ENCODE measurements at regions not wholly inside any gene's neighbourhood (a gene's known extent, or its start where the extent isn't known, plus 50 kb on each side); places are given as distances from the start of the nearest gene placed in this dataset.

DNA sequence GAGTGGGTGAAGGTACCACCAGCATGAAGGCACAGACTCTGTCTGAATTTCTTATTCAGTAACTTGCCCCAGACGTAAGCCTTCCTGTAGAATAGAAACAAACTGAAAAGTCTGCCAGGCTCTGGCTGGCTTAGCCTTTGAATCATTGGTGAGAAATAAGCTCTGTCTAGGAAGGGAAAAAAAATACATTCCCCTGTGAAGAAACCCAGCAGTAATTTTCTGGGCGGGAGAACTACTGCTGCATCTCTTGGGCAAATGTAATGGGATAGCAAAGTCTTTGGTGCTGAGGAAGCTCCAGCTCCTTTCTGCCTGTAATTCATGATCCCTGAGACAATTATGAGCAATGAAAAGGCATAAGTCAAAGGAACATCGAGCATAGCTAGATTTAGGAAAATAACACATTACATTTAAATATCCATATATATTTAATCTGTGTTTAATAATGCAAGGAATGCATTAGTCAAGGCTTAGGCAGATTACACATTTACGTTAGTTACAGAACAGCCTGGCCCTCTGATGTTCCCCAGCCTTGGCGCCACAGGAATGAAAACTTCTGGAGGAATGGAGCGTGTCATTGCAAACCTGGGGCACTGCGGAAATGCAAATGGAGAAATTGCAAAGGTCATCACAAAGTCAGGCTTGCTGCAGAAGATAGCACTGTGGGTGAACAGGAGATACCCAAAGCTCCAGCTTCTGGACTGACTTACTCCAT is 216.3 kb upstream of the CAMK1G start:
- no peak for TF ChIP-seq SIN3A (IDR thresholded peaks at IDR 0.05; ENCODE audit: borderline replicate concordance, insufficient read depth, low read length)

DNA sequence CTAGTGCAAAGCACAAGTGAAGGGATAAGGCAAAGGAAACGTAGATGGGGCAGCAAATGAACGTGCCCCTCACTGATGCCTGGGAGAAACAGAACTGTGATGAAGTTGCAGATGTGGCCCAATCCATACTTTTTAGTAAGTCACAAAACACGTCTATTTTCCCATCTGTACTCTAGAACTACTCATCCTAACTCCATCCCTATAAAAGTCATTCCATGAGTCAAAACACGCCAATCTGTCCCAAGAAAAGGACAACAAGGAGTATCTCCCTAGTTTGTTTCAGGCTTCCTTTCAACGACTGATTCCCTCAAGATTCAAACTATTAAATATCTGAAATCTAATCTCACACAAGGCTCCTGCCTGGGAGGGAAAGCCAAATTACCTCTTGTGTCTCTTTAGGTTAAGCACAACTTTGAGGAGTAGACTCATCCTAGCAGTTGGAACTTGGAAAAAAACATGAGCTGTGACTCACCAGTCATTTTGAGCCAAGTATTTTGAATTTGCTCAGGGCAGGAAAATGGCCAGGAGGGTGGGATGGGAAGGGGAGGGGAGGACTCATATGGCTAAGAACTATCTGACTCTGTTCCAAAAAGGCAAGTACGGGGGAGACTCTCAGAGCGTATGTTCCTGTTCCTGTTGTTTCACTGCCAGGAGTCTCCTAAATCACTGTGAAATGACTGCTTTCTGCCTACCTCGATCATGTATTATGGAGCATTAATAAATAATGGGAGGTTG is 214.5 kb upstream of the CAMK1G start:
- TF ChIP-seq, protein P1, sequence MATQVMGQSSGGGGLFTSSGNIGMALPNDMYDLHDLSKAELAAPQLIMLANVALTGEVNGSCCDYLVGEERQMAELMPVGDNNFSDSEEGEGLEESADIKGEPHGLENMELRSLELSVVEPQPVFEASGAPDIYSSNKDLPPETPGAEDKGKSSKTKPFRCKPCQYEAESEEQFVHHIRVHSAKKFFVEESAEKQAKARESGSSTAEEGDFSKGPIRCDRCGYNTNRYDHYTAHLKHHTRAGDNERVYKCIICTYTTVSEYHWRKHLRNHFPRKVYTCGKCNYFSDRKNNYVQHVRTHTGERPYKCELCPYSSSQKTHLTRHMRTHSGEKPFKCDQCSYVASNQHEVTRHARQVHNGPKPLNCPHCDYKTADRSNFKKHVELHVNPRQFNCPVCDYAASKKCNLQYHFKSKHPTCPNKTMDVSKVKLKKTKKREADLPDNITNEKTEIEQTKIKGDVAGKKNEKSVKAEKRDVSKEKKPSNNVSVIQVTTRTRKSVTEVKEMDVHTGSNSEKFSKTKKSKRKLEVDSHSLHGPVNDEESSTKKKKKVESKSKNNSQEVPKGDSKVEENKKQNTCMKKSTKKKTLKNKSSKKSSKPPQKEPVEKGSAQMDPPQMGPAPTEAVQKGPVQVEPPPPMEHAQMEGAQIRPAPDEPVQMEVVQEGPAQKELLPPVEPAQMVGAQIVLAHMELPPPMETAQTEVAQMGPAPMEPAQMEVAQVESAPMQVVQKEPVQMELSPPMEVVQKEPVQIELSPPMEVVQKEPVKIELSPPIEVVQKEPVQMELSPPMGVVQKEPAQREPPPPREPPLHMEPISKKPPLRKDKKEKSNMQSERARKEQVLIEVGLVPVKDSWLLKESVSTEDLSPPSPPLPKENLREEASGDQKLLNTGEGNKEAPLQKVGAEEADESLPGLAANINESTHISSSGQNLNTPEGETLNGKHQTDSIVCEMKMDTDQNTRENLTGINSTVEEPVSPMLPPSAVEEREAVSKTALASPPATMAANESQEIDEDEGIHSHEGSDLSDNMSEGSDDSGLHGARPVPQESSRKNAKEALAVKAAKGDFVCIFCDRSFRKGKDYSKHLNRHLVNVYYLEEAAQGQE (IDR thresholded peaks at IDR 0.05; ENCODE audit: insufficient read depth in 1 of 2, low read depth in 2 of 2, low read length in 2 of 2), result no peak
- no peak for TF ChIP-seq FOXP2 (optimal IDR thresholded peaks at IDR 0.05; ENCODE audit: borderline replicate concordance, extremely low read depth, extremely low read length, insufficient read depth)
- TF ChIP-seq SIN3A (IDR thresholded peaks at IDR 0.05; ENCODE audit: borderline replicate concordance, insufficient read depth, low read length), result no peak
- no peak for TF ChIP-seq POLR2AphosphoS5 (IDR thresholded peaks at IDR 0.05; ENCODE audit: low read depth, low read length)
- TF ChIP-seq TAF1 (IDR thresholded peaks at IDR 0.05; ENCODE audit: borderline replicate concordance, insufficient read depth, low read length), result no peak

DNA sequence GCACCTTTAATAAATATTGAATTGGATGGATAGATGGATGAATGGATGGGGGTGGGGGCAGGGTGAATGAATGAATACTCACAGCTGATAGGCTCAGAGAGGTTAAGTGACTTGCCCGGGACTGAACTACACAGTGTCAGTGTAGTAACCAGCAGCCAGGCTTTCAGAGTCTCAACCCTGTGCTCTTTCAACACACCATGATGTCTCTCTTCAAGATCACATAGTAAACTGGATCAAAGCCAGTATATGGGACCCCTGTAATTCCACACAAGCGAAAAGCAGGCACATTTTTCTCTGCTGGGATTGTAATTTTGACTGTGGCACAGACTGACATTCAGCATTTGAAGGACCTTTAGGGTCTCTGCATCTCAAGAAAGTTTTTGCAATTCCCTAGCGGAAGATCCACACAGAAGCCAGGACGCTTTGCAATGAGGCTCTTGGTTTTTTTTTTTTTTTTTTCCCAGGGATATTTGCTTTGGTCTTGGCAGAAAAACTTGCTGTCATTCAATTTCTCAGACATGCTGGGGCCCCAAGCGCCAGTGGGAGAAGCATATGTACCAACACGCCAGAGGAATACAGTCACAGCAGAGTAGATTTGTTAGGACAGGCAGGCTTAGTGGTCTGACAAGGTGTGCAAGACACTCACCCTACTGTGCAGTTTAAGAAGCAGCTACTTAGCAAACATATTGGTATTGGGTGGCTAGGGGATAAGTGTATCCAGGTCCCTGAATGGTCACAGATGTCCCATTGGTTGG is 213.1 kb upstream of the CAMK1G start:
- TF ChIP-seq SIN3A (IDR thresholded peaks at IDR 0.05; ENCODE audit: borderline replicate concordance, insufficient read depth, low read length), result no peak
- TF ChIP-seq, protein P1 (IDR thresholded peaks at IDR 0.05; ENCODE audit: insufficient read depth in 1 of 2, low read depth in 2 of 2, low read length in 2 of 2), result no peak
- TF ChIP-seq TAF1 (IDR thresholded peaks at IDR 0.05; ENCODE audit: borderline replicate concordance, insufficient read depth, low read length), result no peak
- TF ChIP-seq POLR2AphosphoS5 (IDR thresholded peaks at IDR 0.05; ENCODE audit: low read depth, low read length), result no peak

DNA sequence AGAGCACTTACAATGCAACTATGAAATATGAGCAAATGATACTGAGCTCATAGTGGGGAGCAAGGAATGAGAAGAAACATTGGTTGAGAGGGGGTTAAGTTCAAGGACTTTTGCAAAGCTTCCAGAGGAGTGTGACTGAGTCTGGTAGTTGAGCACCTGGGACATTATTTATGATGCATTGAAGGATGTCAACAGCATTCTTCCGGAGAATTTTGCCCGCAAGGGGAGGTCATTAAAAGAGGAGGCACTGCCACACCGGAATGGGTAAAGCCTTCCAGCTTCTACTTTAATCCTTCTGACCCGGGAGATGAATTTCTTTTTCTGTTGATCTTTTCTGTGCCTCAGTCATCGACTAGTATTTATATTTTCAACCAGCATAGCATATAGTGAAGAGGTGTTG is 208.4 kb upstream of the CAMK1G start:
- no peak for TF ChIP-seq TAF1 (IDR thresholded peaks at IDR 0.05; ENCODE audit: borderline replicate concordance, insufficient read depth, low read length)
- TF ChIP-seq FOXP2 (optimal IDR thresholded peaks at IDR 0.05; ENCODE audit: borderline replicate concordance, extremely low read depth, extremely low read length, insufficient read depth), result no peak
- TF ChIP-seq, protein P1 (IDR thresholded peaks at IDR 0.05; ENCODE audit: insufficient read depth in 1 of 2, low read depth in 2 of 2, low read length in 2 of 2), result no peak
- TF ChIP-seq POLR2AphosphoS5 (IDR thresholded peaks at IDR 0.05; ENCODE audit: low read depth, low read length), result no peak
- no peak for TF ChIP-seq SIN3A (IDR thresholded peaks at IDR 0.05; ENCODE audit: borderline replicate concordance, insufficient read depth, low read length)

DNA sequence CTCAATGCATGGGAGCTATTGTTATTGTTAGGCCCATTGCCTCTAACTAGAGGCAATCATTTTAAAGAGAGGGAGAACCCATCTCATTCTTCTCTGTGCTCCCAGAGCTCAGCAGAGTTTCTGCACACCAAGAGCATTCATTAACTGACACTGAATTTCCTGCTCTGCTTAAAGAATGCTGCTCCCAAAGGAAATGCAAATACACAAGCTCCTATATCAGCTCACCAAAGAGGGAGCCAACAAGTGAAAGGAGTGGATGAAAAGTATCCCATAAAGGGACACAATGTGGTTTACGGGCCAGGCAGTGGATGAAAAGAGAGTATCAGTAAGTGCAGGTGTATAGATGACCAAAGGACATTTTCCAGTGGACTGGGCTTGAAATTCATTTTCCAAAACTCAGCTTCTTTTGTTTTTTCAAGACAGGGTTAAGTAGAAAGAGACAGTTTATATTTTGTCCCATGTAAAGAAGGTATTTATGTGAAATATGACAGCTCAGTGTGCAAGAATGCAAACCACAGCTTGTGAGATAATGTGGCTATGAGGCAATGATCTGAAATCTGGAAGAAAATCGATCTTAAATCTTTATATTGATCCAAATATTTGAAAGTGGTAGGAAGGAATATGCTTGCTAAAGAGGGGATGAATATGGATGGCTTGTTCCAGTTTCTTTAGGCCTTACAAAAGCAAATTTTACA is 207.7 kb upstream of the CAMK1G start:
- TF ChIP-seq, protein P1 (IDR thresholded peaks at IDR 0.05; ENCODE audit: insufficient read depth in 1 of 2, low read depth in 2 of 2, low read length in 2 of 2), result no peak
- TF ChIP-seq FOXP2 (optimal IDR thresholded peaks at IDR 0.05; ENCODE audit: borderline replicate concordance, extremely low read depth, extremely low read length, insufficient read depth) (no peak), TAF1 (IDR thresholded peaks at IDR 0.05; ENCODE audit: borderline replicate concordance, insufficient read depth, low read length) (no peak), SIN3A (IDR thresholded peaks at IDR 0.05; ENCODE audit: borderline replicate concordance, insufficient read depth, low read length) (no peak), POLR2AphosphoS5 (IDR thresholded peaks at IDR 0.05; ENCODE audit: low read depth, low read length) (no peak)

Data from PFSK-1 (cell line).